GM12874 (cell line): ENCODE measurements at regions not wholly inside any gene's neighbourhood (a gene's known extent, or its start where the extent isn't known, plus 50 kb on each side); places are given as distances from the start of the nearest gene placed in this dataset.

Experiments
- CTCF ChIP-seq: IDR thresholded peaks from 2 replicates; pipeline ENCODE4 v1.5.1; 2011; ENCODE audit warnings: low read depth, mild to moderate bottlenecking, control low read depth, low read length, moderate library complexity; ENCODE audit not compliant: insufficient read depth

- no peak for TF ChIP-seq CTCF
These were observed 201.4 kb upstream of the LRP1B start for GRCh38 chr2:142332196-142332595.

GRCh38 chr2:142330458-142330857, 199.6 kb upstream of the LRP1B start:
- no peak for TF ChIP-seq CTCF

GRCh38 chr2:142325870-142326269, 195.1 kb upstream of the LRP1B start:
- TF ChIP-seq CTCF = no peak

GRCh38 chr2:142323206-142323605, 192.4 kb upstream of the LRP1B start:
- no peak for TF ChIP-seq CTCF

- TF ChIP-seq CTCF = no peak
These were observed 191.0 kb upstream of the LRP1B start for GRCh38 chr2:142321706-142322280.

GRCh38 chr2:142320067-142320466, 189.3 kb upstream of the LRP1B start:
- no peak for TF ChIP-seq CTCF

GRCh38 chr2:142316049-142316448, 185.2 kb upstream of the LRP1B start:
- TF ChIP-seq CTCF = no peak
